SK-N-MC (cell line): ENCODE measurements at regions not wholly inside any gene's neighbourhood (a gene's known extent, or its start where the extent isn't known, plus 50 kb on each side); places are given as distances from the start of the nearest gene placed in this dataset.

Experiments
- EZH2 ChIP-seq: fragments of 200-600 bp; sonication (generic); IDR thresholded peaks from one replicate; pipeline ENCODE4 v1.6.1; 2017; ENCODE audit warnings: antibody characterized with exemption
- POLR2AphosphoS5 ChIP-seq: IDR thresholded peaks from 2 replicates; pipeline ENCODE4 v1.6.1; 2012; ENCODE audit warnings: mild to moderate bottlenecking, low read depth, low read length, borderline replicate concordance

GRCh38 chr9:108724122-108724521 lies 131.7 kb downstream of the ACTL7B start:
- TF ChIP-seq EZH2: no peak
- no peak for TF ChIP-seq POLR2AphosphoS5
